ENCODE measurements at regions not wholly inside any gene's neighbourhood (a gene's known extent, or its start where the extent isn't known, plus 50 kb on each side); places are given as distances from the start of the nearest gene placed in this dataset.
A peak's percentile ranks its signal among the peaks of the same experiment; 100 is the strongest.
"Not testable (repeated sequence)": the region's sequence is repeated elsewhere in the genome, so short reads cannot be mapped to it uniquely, and the experiment has no call there.

GRCh38 chr14:106745016-106745767 is 1218.8 kb downstream of the TMEM121 start:
- H3K4me1 ChIP-seq; H3K9me3 ChIP-seq; H3K36me3 ChIP-seq (replicated peaks); H3K4me3 ChIP-seq; DNase-seq (ENCODE audit: low spot score in 2 of 2); H3K27me3 ChIP-seq (ENCODE audit: low read depth); in situ Hi-C loops (cut with MboI; ENCODE audit: low sequenced_read_pairs): not testable (repeated sequence)

GRCh38 chr14:106750089-106750488 is 1223.7 kb downstream of the TMEM121 start:
- DNase-seq (ENCODE audit: low spot score in 2 of 2); in situ Hi-C loops (cut with MboI; ENCODE audit: low sequenced_read_pairs); H3K4me1 ChIP-seq; H3K27me3 ChIP-seq (ENCODE audit: low read depth); H3K9me3 ChIP-seq; H3K36me3 ChIP-seq (replicated peaks); H3K4me3 ChIP-seq: not testable (repeated sequence)

- H3K4me1 ChIP-seq; DNase-seq (ENCODE audit: low spot score in 2 of 2); H3K27me3 ChIP-seq (ENCODE audit: low read depth); H3K9me3 ChIP-seq; H3K4me3 ChIP-seq; H3K36me3 ChIP-seq (replicated peaks); in situ Hi-C loops (cut with MboI; ENCODE audit: low sequenced_read_pairs): not testable (repeated sequence)
These were observed 1227.4 kb downstream of the TMEM121 start for GRCh38 chr14:106753751-106754150.

- H3K27me3 ChIP-seq (ENCODE audit: low read depth); H3K4me1 ChIP-seq; H3K4me3 ChIP-seq; H3K9me3 ChIP-seq; in situ Hi-C loops (cut with MboI; ENCODE audit: low sequenced_read_pairs); DNase-seq (ENCODE audit: low spot score in 2 of 2); H3K36me3 ChIP-seq (replicated peaks): not testable (repeated sequence)
These were observed 1231.1 kb downstream of the TMEM121 start for GRCh38 chr14:106757444-106757843.

GRCh38 chr14:106761886-106762816 is 1235.8 kb downstream of the TMEM121 start:
- H3K4me1 ChIP-seq; H3K36me3 ChIP-seq (replicated peaks); in situ Hi-C loops (cut with MboI; ENCODE audit: low sequenced_read_pairs); H3K4me3 ChIP-seq; DNase-seq (ENCODE audit: low spot score in 2 of 2); H3K27me3 ChIP-seq (ENCODE audit: low read depth); H3K9me3 ChIP-seq: not testable (repeated sequence)

- DNase-seq (ENCODE audit: low spot score in 2 of 2); H3K27me3 ChIP-seq (ENCODE audit: low read depth); H3K4me3 ChIP-seq; in situ Hi-C loops (cut with MboI; ENCODE audit: low sequenced_read_pairs); H3K36me3 ChIP-seq (replicated peaks); H3K9me3 ChIP-seq; H3K4me1 ChIP-seq: not testable (repeated sequence)
These were observed 1238.6 kb downstream of the TMEM121 start for GRCh38 chr14:106764968-106765369.

- Histone ChIP-seq H3K27me3 (ENCODE audit: low read depth) (no peaks in the 10 kb centered on the region), H3K4me1 (no peaks in the 10 kb centered on the region), H3K4me3 (no peak overlapping the region), H3K36me3 (replicated peaks) (no peaks in the 10 kb centered on the region), H3K9me3 (no peaks in the 10 kb centered on the region)
- in situ Hi-C loops (cut with MboI; ENCODE audit: low sequenced_read_pairs), result no loop called here
- DNase-seq (ENCODE audit: low spot score in 2 of 2), result no peak
These were observed 1239.8 kb downstream of the TMEM121 start for GRCh38 chr14:106766145-106766544.

- DNase-seq (ENCODE audit: low spot score in 2 of 2); H3K27me3 ChIP-seq (ENCODE audit: low read depth); H3K4me3 ChIP-seq; H3K9me3 ChIP-seq; in situ Hi-C loops (cut with MboI; ENCODE audit: low sequenced_read_pairs); H3K4me1 ChIP-seq; H3K36me3 ChIP-seq (replicated peaks): not testable (repeated sequence)
These were observed 1240.3 kb downstream of the TMEM121 start for GRCh38 chr14:106766551-106767277.

GRCh38 chr14:106768230-106768629 is 1241.8 kb downstream of the TMEM121 start:
- DNase-seq (ENCODE audit: low spot score in 2 of 2); H3K27me3 ChIP-seq (ENCODE audit: low read depth); in situ Hi-C loops (cut with MboI; ENCODE audit: low sequenced_read_pairs); H3K36me3 ChIP-seq (replicated peaks); H3K4me1 ChIP-seq; H3K9me3 ChIP-seq; H3K4me3 ChIP-seq: not testable (repeated sequence)

- in situ Hi-C loops (cut with MboI; ENCODE audit: low sequenced_read_pairs); H3K27me3 ChIP-seq (ENCODE audit: low read depth); H3K36me3 ChIP-seq (replicated peaks); DNase-seq (ENCODE audit: low spot score in 2 of 2); H3K4me1 ChIP-seq; H3K9me3 ChIP-seq; H3K4me3 ChIP-seq: not testable (repeated sequence)
These were observed 1242.8 kb downstream of the TMEM121 start for GRCh38 chr14:106768972-106769700.

GRCh38 chr14:106770158-106770672 is 1243.8 kb downstream of the TMEM121 start:
- in situ Hi-C loops (cut with MboI; ENCODE audit: low sequenced_read_pairs); DNase-seq (ENCODE audit: low spot score in 2 of 2); H3K27me3 ChIP-seq (ENCODE audit: low read depth); H3K4me3 ChIP-seq; H3K36me3 ChIP-seq (replicated peaks); H3K9me3 ChIP-seq; H3K4me1 ChIP-seq: not testable (repeated sequence)

- H3K4me3 ChIP-seq; H3K36me3 ChIP-seq (replicated peaks); in situ Hi-C loops (cut with MboI; ENCODE audit: low sequenced_read_pairs); H3K4me1 ChIP-seq; H3K9me3 ChIP-seq; H3K27me3 ChIP-seq (ENCODE audit: low read depth): not testable (repeated sequence)
- DNase-seq (ENCODE audit: low spot score in 2 of 2), result peak in 1 of 2 experiments; percentile 63
These were observed 1248.6 kb downstream of the TMEM121 start for GRCh38 chr14:106774889-106775480.

Data from HAP-1 (cell line).